Activated B cell treated with CpG ODN at 0.5 μM for 24 hours (primary cell): ENCODE measurements at regions not wholly inside any gene's neighbourhood (a gene's known extent, or its start where the extent isn't known, plus 50 kb on each side); places are given as distances from the start of the nearest gene placed in this dataset.
A peak's percentile ranks its signal among the peaks of the same experiment; 100 is the strongest.

ENCODE experiments used
- ATAC-seq: fragments of 200-7000 bp; cut with Tn5 transposase; one replicate; pipeline ENCODE4 v1.10.0; 2021; ENCODE audit warnings: low read depth, mild to moderate bottlenecking, moderate library complexity
- CTCF ChIA-PET: fragments of 350-600 bp; sonication (Branson Sonifier 250); formaldehyde crosslinking; loops from one replicate; lab custom pipeline; 2021; ENCODE audit warnings: antibody characterized with exemption; lab: Charles Lee
- POLR2A ChIA-PET: fragments of 350-600 bp; sonication (Branson Sonifier 250); formaldehyde crosslinking; loops from one replicate; lab custom pipeline; 2021; ENCODE audit warnings: antibody characterized with exemption; lab: Charles Lee
- DNase-seq: peaks from one replicate; pipeline ENCODE4 v3.0.0; 2022
- H3K27ac Mint-ChIP-seq: one replicate; pipeline ENCODE4 v1.8.0; 2020; ENCODE audit warnings: mixed read lengths
- H3K27me3 Mint-ChIP-seq: one replicate; pipeline ENCODE4 v1.8.0; 2021; ENCODE audit warnings: mixed read lengths
- H3K36me3 Mint-ChIP-seq: one replicate; pipeline ENCODE4 v1.8.0; 2021; ENCODE audit warnings: low read depth, mixed read lengths
- H3K4me1 Mint-ChIP-seq: one replicate; pipeline ENCODE4 v1.8.0; 2021; ENCODE audit warnings: mixed read lengths
- H3K4me3 Mint-ChIP-seq: one replicate; pipeline ENCODE4 v1.8.0; 2020; ENCODE audit warnings: mild to moderate bottlenecking, mixed read lengths
- H3K9me3 Mint-ChIP-seq: one replicate; pipeline ENCODE4 v1.8.0; 2020; ENCODE audit warnings: mixed read lengths
- CTCF ChIP-seq: fragments of 200-600 bp; IDR thresholded peaks from one replicate; pipeline ENCODE4 v1.8.0; 2022; ENCODE audit warnings: antibody characterized with exemption, mild to moderate bottlenecking
- intact Hi-C: fragments of 100-400 bp; cut with micrococcal nuclease; formaldehyde crosslinking; loops from one replicate; pipeline ENCODE4 v1.15.1; 2024

GRCh38 chr3:137100326-137100725, 142.5 kb downstream of the IL20RB start:
- intact Hi-C loops = no loop called here
- H3K4me3 Mint-ChIP-seq = no peak overlapping the region
- no peak overlapping the region for H3K27ac Mint-ChIP-seq
- TF ChIP-seq CTCF = no peak
- no peaks in the 10 kb centered on the region for H3K9me3 Mint-ChIP-seq
- CTCF ChIA-PET = no interaction called here
- DNase-seq (no peak), ATAC-seq (no peak)
- H3K27me3 Mint-ChIP-seq = peaks cover 11% of the 10 kb centered on the region
- POLR2A ChIA-PET = no interaction called here
- H3K36me3 Mint-ChIP-seq = no peaks in the 10 kb centered on the region
- no peaks in the 10 kb centered on the region for H3K4me1 Mint-ChIP-seq

GRCh38 chr3:137103739-137104138, 146.0 kb downstream of the IL20RB start:
- intact Hi-C loops = no loop called here
- ATAC-seq (no peak), DNase-seq (no peak)
- ChIA-PET CTCF (no interaction called here), POLR2A (no interaction called here)
- TF ChIP-seq CTCF = no peak
- Mint-ChIP-seq H3K36me3 (no peaks in the 10 kb centered on the region), H3K27ac (no peak overlapping the region), H3K27me3 (peaks cover 2% of the 10 kb centered on the region), H3K4me3 (no peak overlapping the region), H3K9me3 (no peaks in the 10 kb centered on the region), H3K4me1 (no peaks in the 10 kb centered on the region)

- no peak for DNase-seq
Measured at GRCh38 chr3:137105277-137105977, 147.6 kb downstream of the IL20RB start.

GRCh38 chr3:137106612-137107240, 148.9 kb downstream of the IL20RB start:
- DNase-seq (no peak), ATAC-seq (no peak)
- no peaks in the 10 kb centered on the region for H3K36me3 Mint-ChIP-seq
- H3K4me3 Mint-ChIP-seq = no peak overlapping the region
- intact Hi-C loops = loop anchor here (5.0 kb wide), 1 partner anchor 946 kb away; no protein-coding TSS in a partner anchor
- ChIA-PET CTCF (interaction anchor here (1.0 to 1.6 kb wide), 3 partner anchors 14 to 864 kb away, joined by 3 to 4 read pairs (median 4); no protein-coding TSS in a partner anchor), POLR2A (no interaction called here)
- no peaks in the 10 kb centered on the region for H3K9me3 Mint-ChIP-seq
- H3K27ac Mint-ChIP-seq = no peak overlapping the region
- H3K4me1 Mint-ChIP-seq = no peaks in the 10 kb centered on the region
- no peak for TF ChIP-seq CTCF
- H3K27me3 Mint-ChIP-seq = peaks cover 4% of the 10 kb centered on the region

More at GRCh38 chr3:137105277-137105977, 147.6 kb downstream of the IL20RB start:
- ChIA-PET CTCF (interaction anchor here (0.7 to 1.6 kb wide), 4 partner anchors 9 to 866 kb away, joined by 3 to 5 read pairs (median 4); no protein-coding TSS in a partner anchor), POLR2A (interaction anchor here (0.6 kb wide), 1 partner anchor 94 kb away, joined by 3 read pairs; no protein-coding TSS in a partner anchor)
- Mint-ChIP-seq H3K27ac (no peak overlapping the region), H3K4me3 (no peak overlapping the region), H3K4me1 (no peaks in the 10 kb centered on the region), H3K9me3 (no peaks in the 10 kb centered on the region), H3K36me3 (no peaks in the 10 kb centered on the region), H3K27me3 (peaks cover 4% of the 10 kb centered on the region)
- no peak for ATAC-seq
- peak; percentile 31 for TF ChIP-seq CTCF
- intact Hi-C loops = loop anchor here (1.0 to 5.0 kb wide), 4 partner anchors 841 to 1030 kb away; no protein-coding TSS in a partner anchor
